HFF-Myc (cell line): ENCODE measurements at regions not wholly inside any gene's neighbourhood (a gene's known extent, or its start where the extent isn't known, plus 50 kb on each side); places are given as distances from the start of the nearest gene placed in this dataset.

ENCODE experiments used
- DNase-seq: peaks from one replicate; pipeline ENCODE4 v3.0.0-alpha.2; 2011; ENCODE audit warnings: low read depth; ENCODE audit errors: extremely low read depth
- H3K4me3 ChIP-seq: replicated peaks from 2 replicates; pipeline ENCODE4 v1.5.1; 2011; ENCODE audit warnings: low read depth, mild to moderate bottlenecking, control low read depth, low read length
- CTCF ChIP-seq: IDR thresholded peaks from 2 replicates; pipeline ENCODE4 v1.5.1; 2012; ENCODE audit warnings: mild to moderate bottlenecking, low read depth, low read length, control low read depth; ENCODE audit errors: missing control alignments

GRCh38 chr12:67586951-67587350 is 61.6 kb upstream of the DYRK2 start:
- H3K4me3 ChIP-seq, result no peak overlapping the region
- TF ChIP-seq CTCF, result no peak
- no peak for DNase-seq

GRCh38 chr12:67589078-67589477 is 59.5 kb upstream of the DYRK2 start:
- no peak for TF ChIP-seq CTCF
- no peak for DNase-seq
- no peak overlapping the region for H3K4me3 ChIP-seq

- TF ChIP-seq CTCF, result no peak
- no peak for DNase-seq
- no peak overlapping the region for H3K4me3 ChIP-seq
These were observed 58.3 kb upstream of the DYRK2 start for GRCh38 chr12:67590149-67590790.

- no peak overlapping the region for H3K4me3 ChIP-seq
- DNase-seq, result peak; percentile 25
- TF ChIP-seq CTCF, result no peak
These were observed 56.1 kb upstream of the DYRK2 start for GRCh38 chr12:67592228-67593011.

- TF ChIP-seq CTCF, result no peak
- DNase-seq, result no peak
- H3K4me3 ChIP-seq, result no peak overlapping the region
These were observed 55.5 kb upstream of the DYRK2 start for GRCh38 chr12:67593041-67593440.

DNA sequence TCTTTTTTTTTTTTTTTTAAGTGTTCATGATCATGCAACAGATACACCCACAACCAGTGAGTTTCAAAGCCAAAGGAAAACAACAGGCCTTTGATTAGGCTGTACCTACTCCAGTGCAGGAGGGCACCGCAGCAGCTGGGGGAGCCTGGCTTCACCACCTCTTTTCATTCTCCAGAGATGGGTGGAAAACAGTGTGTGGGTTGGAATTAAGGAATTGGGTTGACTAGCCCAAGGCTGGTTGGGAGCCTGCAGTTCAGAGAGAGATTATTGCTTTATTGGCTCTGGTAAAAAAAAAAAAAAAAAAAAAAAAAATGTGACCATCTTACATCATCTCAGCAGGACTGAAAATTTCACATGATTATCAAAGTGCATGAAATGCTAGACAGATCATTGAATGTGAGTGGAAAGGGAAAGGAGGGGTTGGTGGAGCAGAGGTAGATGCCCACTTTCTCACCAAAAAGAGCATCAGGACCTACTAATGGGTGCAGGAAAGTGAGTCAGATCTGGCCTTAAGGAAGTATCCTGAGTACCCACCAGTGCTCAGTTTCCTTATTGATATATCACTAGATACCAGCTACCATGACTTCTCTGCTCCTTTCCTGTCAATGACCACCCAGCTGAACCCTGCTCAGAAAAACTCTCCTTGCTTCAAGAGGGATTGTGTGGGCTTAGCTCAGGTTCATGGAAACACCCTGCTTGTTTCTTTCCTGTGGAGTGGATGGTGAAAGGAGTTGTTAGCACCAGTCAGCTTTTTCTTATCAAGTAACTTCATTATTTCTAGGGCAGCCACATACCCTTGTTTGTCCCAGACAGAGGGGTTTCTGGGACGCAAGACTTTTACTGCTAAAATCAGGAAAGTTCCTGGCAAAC is 54.8 kb upstream of the DYRK2 start:
- TF ChIP-seq CTCF, result no peak
- no peak for DNase-seq
- H3K4me3 ChIP-seq, result no peak overlapping the region
